IPS-18c (cell line): ENCODE measurements at regions not wholly inside any gene's neighbourhood (a gene's known extent, or its start where the extent isn't known, plus 50 kb on each side); places are given as distances from the start of the nearest gene placed in this dataset.

Experiments used
- H3K4me3 ChIP-seq: 2 replicates; pipeline ENCODE4 v1.7.0; 2013; ENCODE audit warnings: low read depth, mild to moderate bottlenecking, low read length, moderate library complexity; ENCODE audit not compliant: insufficient read depth
- H3K9me3 ChIP-seq: one replicate; pipeline ENCODE4 v1.6.1; 2013; ENCODE audit warnings: mild to moderate bottlenecking, low read length, moderate library complexity; ENCODE audit not compliant: control insufficient read depth, insufficient read depth

DNA sequence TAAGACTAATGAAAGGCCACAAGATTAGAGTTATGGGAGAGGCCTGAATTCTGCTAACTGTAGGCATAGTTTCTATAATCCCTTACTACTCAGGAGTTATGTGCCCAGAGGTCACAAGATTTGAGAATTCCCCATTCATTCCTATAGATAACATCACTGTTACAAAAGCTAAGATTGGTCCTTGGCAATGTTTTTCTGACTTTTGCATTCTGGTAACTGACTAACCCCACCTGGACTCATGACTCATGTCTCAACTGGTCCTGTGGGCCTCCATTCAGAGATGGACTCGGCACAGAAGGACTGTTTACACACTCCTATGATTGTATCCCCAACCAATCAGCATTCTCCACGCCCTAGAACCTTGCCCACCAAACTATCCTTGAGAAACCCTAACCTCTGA lies 249.0 kb upstream of the ZP4 start:
- Histone ChIP-seq H3K9me3 (peaks cover 2% of the 10 kb centered on the region), H3K4me3 (no peak overlapping the region)

DNA sequence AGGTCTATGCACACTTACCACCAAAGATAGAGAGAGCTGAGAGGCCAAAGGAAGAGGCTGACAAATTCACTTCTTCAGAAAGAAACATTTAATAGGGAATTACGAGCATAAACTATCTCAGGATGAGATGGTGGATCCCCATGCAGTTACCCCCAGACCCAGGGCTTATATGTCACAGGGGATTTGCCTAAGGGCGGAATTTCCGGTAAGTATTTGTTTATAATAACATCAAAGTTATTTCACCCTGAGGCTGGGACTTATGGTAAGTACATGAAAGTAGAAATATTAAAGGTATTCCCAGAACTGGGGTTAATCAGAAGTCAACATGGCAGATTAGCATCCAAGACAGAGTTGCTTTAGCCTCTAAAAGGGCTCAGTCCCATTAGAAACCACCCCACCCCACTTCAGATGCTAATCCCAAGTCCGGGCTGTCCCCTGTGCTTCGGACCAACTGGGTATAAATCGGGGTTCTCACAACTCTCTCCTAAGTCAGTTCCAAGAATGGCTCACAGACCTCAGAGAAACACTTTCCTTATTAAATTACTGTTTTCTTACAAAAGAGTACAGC lies 247.4 kb upstream of the ZP4 start:
- H3K9me3 ChIP-seq: peaks cover 2% of the 10 kb centered on the region
- H3K4me3 ChIP-seq: no peak overlapping the region

DNA sequence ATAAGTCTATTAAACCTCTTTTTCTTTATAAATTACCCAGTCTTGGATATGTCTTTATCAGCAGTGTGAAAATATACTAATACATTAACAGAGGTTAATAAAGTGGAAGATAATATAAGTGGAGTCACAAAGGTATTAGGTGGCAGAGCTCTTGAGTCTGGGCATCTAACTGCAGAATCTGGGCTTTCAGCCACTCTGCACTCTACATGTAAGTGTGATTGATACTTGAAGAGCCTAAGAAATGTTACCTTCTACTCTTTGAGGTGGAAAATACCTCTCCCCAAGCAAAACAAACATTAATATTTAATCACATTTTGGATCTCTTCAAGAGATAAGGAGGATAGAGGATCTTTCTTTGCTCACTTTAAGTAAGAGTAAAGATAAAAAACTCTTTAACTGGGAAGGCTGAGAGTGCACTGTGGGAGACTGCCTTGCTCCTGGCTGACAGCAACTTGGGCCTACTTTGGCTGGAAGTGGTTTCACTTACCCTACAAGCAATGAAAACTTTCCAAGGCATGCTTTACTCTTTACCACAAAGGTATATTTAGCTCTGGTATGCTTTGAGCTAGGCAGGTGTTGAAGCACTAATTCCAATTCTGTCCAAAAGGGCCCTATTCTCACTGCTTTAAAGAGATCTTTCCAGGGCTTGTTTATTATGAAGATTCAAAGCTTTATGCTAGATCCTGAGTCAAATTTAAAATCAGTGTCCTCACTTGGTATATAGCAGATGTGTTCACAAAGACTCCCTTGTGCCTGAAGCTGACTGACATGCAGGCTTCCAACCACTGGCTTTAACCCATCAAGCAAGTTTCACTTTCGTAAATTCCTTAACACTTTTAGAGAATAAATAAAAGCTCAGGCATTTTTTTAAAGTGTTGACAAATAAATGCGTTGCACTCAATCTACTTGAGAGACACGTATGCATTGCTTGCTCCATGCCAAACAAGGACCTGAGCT lies 245.3 kb upstream of the ZP4 start:
- Histone ChIP-seq H3K4me3 (no peak overlapping the region), H3K9me3 (peaks cover 2% of the 10 kb centered on the region)

DNA sequence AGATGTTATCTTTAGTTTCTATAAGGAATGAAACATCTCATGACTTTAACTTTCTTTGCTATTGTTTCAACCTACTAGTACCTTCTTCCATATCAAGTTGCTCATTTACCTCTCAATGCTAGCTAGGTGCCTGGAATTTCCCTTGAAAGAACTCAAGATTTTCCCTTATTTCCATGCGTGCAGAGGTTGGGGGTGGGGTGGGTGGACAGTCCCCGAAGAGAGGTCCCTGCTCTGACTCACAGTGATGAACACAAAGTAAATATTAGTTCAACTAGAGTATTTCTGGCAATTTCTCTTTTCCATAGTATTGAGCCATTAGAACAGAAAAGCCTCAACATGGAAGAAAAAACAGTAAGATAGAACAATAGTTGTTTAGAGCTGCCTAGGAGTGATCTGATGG lies 239.0 kb upstream of the ZP4 start:
- no peak overlapping the region for H3K4me3 ChIP-seq
- H3K9me3 ChIP-seq: no peaks in the 10 kb centered on the region

DNA sequence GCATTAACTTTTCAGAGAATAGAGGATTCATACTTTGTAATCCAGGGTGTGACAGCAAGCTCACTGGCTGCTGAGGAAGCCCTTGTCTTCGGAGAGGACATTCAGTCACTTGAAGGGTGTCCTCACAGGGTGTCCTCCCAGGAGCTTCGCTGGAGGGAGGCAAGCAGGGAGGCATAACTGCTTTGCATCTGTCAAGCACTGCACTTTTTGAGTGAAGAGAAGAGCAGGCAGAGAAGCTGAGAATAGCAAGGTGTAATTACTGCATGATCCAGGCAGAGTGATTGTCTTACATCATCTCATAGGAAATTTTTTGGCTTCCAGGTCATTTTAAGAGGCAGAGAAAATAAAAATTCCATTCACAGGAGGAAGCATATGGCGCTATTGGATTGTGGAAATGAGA lies 232.5 kb upstream of the ZP4 start:
- H3K9me3 ChIP-seq: no peaks in the 10 kb centered on the region
- no peak overlapping the region for H3K4me3 ChIP-seq

DNA sequence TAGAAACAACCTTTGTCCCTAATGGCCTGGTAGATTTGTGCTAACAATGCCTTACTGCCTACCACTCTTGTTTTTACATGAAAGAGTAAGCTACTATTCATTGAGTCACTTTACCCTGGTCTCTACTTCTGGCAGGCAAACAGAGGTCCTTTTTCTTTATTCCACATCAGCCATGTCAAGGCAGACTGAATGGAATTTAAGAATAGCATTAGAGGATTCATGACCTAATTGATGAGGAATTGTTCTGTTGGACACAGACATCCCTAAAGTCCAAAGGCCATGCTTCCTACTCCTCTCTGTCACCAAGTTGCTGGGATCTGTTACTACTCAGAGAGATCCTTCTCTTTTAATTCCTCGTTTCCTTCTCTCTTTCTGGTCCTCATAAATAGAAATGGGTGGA lies 229.1 kb upstream of the ZP4 start:
- Histone ChIP-seq H3K9me3 (no peaks in the 10 kb centered on the region), H3K4me3 (no peak overlapping the region)

DNA sequence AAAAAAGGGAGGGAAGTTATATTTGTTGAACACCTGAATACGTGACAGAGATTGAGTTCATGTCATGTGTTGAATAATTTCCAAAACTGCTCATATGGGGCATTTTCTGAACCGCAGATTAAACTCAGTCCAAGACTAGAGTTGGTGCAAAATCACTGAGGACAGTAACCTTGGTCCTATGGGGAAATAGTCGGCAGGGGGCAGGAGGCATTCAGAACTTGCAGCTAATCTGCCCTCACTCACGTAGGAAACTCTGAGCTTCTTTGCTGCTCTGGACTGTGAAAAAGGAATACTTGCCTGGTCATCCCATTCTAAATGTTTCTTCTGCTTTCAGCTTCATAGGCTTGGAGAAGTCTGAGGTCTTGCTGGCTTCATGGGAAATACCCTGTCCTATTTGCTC lies 228.3 kb upstream of the ZP4 start:
- H3K4me3 ChIP-seq: no peak overlapping the region
- H3K9me3 ChIP-seq: no peaks in the 10 kb centered on the region

DNA sequence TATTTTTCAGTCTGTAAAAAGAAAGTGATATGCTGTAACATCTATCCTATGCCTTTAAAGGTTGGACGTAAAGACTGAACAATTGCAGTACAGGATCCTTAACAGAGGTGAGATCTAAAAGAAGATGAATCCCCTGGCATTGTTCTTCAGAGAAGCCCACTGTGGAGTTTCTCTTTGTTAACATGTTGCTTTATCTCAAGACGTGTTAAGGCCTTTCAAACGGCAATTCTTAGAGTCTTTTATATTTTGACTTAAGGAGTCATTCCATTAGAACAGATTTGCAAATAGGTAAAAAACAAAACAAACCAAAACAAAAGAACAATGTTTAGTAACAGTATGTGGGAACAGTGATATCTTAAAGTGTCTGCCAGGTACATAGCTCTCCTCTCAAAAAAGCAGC lies 225.1 kb upstream of the ZP4 start:
- H3K9me3 ChIP-seq: no peaks in the 10 kb centered on the region
- H3K4me3 ChIP-seq: no peak overlapping the region

DNA sequence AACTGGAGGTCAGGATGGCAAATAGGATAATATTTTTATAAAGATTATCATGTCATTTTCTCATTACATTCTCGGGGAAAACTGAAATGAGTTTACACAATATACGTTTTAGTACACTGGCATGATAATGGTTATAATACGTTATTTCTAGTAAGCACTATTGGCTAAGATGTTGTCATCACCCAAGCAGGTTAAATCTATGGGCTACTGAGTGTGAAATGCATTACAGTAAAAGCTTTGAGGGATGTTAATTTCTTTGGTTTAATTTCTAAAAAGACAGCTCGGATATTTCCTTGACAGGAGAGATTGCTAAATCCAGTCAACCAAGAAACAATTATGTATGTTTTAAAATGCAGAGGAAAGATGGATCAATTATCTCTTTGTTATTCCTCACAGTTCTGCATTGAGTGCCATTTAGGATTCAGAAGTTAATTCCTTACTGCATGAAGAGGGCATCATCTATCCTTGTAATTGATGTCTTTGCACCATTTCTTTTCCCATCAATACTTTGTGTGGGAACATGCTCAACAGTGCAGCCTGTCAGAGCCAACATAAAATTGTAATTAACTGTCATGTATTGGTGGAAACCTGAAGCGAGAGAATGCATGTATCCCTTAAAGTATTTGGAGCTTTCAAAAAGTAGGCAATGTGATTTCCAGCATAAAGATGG lies 222.4 kb upstream of the ZP4 start:
- Histone ChIP-seq H3K9me3 (no peaks in the 10 kb centered on the region), H3K4me3 (no peak overlapping the region)

DNA sequence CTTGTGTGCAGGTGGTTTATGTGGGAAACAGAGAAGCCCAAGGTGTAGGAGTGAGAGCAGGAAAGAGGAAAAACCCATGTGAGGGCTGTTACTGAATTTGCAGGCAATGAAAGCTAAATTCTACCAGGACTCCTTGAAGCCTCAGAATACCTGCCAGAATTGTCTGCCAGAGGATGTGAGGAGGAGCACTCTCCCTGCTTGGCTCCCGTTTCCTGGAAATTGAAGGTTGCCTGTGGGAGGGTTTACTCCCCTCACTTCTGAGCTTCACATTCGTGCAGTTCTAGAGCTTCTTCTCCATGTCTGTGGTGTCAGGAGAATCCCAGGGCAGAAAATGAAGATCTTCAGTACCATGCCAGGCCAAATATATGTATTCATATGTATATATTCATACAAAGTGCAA lies 220.8 kb upstream of the ZP4 start:
- no peak overlapping the region for H3K4me3 ChIP-seq
- no peaks in the 10 kb centered on the region for H3K9me3 ChIP-seq

DNA sequence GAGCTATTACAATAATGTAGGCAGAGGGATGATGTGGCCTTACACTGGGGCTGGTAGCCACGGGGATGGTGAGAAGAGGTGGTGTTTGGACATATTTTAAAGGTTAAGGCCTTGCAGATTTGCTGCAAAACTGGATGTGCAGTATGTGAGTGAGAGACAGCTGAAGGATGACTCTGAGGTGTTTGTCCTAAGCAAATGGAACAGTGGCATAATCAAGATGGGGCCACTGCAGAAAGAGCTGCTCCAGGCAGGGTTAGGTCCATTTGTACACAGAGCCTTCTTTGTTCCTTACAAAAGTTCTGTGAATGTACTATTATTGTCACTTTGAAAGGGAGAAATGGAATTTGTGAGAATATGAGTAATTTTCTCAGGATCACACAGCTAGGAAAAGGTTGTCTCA lies 220.4 kb upstream of the ZP4 start:
- H3K4me3 ChIP-seq: no peak overlapping the region
- H3K9me3 ChIP-seq: no peaks in the 10 kb centered on the region

DNA sequence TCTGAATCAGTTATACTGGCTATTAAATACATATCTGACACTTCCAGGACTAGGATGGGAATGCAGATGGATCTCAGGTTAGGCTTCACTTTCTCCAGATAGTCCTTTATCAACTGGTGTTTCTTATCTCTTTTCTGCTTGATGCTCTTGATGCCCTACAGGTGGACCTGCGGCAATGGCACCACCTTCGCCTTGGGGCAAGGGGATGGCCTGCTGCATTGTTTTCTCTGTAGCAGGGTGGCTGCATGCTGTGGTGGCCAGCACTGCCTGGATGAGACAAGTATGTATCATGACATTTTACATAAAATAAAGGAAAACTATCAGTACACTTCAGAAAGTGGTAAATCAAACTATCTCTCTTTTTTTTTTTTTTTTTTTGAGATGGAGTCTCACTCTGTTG lies 217.7 kb upstream of the ZP4 start:
- Histone ChIP-seq H3K4me3 (no peak overlapping the region), H3K9me3 (no peaks in the 10 kb centered on the region)

DNA sequence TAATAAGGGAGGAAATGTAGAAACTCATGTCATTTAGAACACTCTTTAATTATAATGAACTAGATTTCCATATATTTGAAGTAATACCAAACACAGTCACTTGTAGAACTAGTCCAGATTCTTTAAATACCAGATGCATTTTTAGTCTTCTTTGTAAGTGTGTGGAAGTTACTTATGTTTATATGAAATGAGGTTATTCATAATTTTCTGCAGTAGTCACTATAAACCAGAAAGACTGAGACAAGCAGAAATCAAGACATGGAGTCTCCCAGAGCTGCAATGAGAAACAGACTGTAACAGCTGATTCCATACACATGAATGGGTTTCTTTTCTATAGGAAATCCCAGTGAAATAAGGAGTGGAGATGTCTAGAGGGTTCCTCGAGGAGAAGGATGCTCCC lies 216.6 kb upstream of the ZP4 start:
- H3K4me3 ChIP-seq: no peak overlapping the region
- no peaks in the 10 kb centered on the region for H3K9me3 ChIP-seq

DNA sequence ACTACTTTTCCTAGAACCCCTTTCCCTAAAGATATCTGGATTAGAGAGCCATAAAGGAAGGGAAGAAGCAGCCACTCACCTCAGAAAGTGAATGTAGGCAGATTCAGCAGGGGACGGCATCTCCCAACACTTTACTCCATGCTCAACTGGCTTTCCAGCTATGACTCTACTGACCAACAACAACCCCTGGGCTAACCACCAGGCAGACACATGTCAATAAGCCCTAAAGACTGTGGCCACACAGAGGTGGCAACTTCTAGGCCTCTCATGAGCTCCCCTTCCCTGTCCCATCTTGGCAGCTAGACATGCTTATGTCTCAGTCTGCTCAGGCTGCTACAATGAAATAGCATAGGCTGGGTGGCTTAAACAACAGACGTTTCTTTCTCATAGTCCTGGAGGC lies 214.0 kb upstream of the ZP4 start:
- no peak overlapping the region for H3K4me3 ChIP-seq
- no peaks in the 10 kb centered on the region for H3K9me3 ChIP-seq

DNA sequence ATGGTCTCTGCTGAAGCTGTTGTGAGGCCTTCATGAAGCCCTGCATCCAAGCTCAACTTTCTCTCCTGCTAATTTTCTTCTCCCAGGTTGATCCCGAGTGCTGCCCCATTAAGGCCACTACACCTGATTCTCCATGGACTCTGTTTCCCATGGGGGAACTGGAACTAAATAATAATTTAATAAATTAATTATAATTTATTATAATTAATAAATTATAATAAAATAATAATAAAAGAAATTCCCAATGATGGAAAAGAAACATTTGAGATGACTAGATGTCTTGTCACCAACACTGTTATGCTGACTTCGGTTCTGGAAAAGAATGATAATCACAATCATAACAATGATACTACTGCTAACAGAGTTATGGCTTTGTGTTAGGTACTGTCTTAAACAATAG lies 211.2 kb upstream of the ZP4 start:
- H3K9me3 ChIP-seq: no peaks in the 10 kb centered on the region
- no peak overlapping the region for H3K4me3 ChIP-seq

DNA sequence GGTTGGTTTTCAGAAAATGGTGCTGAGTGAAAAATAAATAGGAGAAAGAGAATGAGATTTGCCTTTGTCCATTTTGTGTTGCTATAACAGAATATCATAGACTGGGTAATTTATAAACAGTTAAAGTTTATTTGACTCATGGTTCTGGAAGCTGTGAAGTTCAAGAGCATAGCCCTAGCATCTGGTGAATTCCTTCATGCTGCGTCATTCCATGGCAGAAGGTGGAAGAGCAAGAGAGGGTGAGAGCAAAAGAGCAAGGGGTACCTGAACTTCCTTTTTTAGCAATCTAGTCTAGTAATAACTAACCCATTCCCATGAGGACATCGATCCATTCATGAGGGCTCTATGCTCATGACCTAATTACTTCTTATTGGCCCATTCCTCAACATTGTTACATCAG lies 209.1 kb upstream of the ZP4 start:
- Histone ChIP-seq H3K4me3 (no peak overlapping the region), H3K9me3 (no peaks in the 10 kb centered on the region)

DNA sequence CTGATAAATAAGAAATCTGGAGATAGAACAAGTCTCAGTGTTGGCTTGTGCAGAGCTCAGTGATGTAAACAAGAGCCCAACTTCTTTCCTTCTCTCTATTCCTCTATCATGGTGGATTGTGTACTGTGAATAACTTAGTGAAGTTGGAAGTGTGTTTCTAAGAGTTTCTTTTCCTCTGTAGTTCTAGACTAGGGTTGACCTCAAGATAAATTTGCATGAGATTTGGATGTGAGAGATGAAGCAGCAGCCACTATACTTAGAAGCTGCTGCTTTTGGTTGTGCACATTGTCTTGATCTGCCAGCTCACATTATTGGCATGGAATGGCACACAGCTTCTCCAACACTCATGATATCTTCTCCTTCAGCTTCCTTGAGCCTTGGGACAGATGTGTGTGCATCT lies 198.9 kb upstream of the ZP4 start:
- H3K4me3 ChIP-seq: no peak overlapping the region
- no peaks in the 10 kb centered on the region for H3K9me3 ChIP-seq

DNA sequence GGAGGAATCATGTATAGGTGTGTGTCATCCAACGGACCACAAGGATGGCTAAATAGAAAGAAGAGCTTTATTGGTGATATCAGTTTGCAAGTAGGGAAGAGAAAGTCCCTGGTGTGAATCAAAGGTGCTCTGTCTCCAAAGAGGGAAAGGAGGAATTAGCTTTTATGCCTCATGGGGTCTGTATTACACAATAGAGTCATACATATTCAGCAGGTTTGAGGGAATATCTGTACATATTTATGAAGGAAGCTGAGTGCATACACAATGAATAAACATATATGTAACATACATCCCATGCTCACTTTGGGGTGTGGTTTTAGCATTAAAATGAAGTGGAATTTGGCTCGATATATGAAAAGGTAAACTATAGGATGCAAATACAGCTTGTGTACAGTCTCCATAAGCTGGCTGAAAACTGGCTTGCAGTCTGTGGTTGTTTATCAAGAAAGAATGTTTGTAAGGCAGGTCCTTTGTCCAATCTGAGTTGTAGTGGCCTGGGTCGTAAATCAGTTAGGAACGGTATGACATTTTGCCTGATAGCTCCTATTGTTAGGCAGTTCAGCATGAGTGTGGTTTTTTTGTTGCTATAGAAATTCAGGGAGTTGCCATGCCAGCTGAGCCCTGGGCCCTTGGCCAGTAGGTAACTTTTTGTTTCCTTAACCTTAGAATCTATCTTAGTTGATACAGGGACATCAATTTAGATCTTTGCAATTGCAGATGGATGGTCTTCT lies 198.0 kb upstream of the ZP4 start:
- no peak overlapping the region for H3K4me3 ChIP-seq
- H3K9me3 ChIP-seq: no peaks in the 10 kb centered on the region
